ENCODE measurements at regions not wholly inside any gene's neighbourhood (a gene's known extent, or its start where the extent isn't known, plus 50 kb on each side); places are given as distances from the start of the nearest gene placed in this dataset.
A peak's percentile ranks its signal among the peaks of the same experiment; 100 is the strongest.

DNA sequence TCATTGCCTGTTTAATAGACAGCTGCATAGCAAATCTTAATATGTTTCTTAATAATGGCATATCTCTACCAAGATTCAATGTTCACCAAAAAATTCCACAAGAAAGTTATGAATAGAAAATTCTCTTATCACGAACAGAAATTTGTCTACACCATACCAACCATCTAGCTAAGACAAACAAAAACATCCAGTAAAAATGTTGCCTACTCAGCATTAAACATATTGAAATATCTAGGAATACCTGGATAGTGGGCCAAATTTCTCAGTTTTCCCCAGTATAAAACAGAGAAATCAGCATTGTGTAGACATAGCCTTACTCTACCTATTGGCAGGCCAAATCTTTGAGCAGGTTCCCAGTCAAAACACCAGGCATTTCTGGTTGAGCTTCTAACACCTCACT is 598.6 kb downstream of the KLHL13 start:
- no peak overlapping the region for H2AFZ ChIP-seq (ENCODE audit: low read length)
- H3K9ac ChIP-seq (ENCODE audit: low read length): no peak overlapping the region
- H3K27me3 ChIP-seq (ENCODE audit: low read length): no peaks in the 10 kb centered on the region
- H3K36me3 ChIP-seq (ENCODE audit: insufficient read depth, low read length): no peaks in the 10 kb centered on the region
- no peak overlapping the region for H3K4me3 ChIP-seq (ENCODE audit: low read length)
- no peaks in the 10 kb centered on the region for H3K4me1 ChIP-seq (ENCODE audit: low read length)
- DNase-seq: no peak
- no peaks in the 10 kb centered on the region for H3K9me2 ChIP-seq (replicated peaks; ENCODE audit: insufficient read depth, low read length)
- no peak overlapping the region for H3K4me2 ChIP-seq (ENCODE audit: low read depth, low read length, poor library complexity, severe bottlenecking)
- no peaks in the 10 kb centered on the region for H4K20me1 ChIP-seq (ENCODE audit: insufficient read depth, low read depth, low read length)
- H3K9me3 ChIP-seq (ENCODE audit: low read length): no peaks in the 10 kb centered on the region
- H3K27ac ChIP-seq (ENCODE audit: low read length): no peak overlapping the region
- H3K79me2 ChIP-seq (ENCODE audit: low read length): no peaks in the 10 kb centered on the region

GRCh38 chrX:117511379-117511778 is 605.2 kb downstream of the KLHL13 start:
- Histone ChIP-seq H3K9ac (ENCODE audit: low read length) (no peak overlapping the region), H3K4me2 (ENCODE audit: low read depth, low read length, poor library complexity, severe bottlenecking) (no peak overlapping the region), H3K27me3 (ENCODE audit: low read length) (no peaks in the 10 kb centered on the region), H3K4me1 (ENCODE audit: low read length) (no peaks in the 10 kb centered on the region), H3K36me3 (ENCODE audit: insufficient read depth, low read length) (no peaks in the 10 kb centered on the region), H3K4me3 (ENCODE audit: low read length) (no peak overlapping the region), H3K27ac (ENCODE audit: low read length) (no peak overlapping the region), H3K9me2 (replicated peaks; ENCODE audit: insufficient read depth, low read length) (no peaks in the 10 kb centered on the region), H4K20me1 (ENCODE audit: insufficient read depth, low read depth, low read length) (no peaks in the 10 kb centered on the region), H2AFZ (ENCODE audit: low read length) (no peak overlapping the region), H3K9me3 (ENCODE audit: low read length) (no peaks in the 10 kb centered on the region), H3K79me2 (ENCODE audit: low read length) (no peaks in the 10 kb centered on the region)
- DNase-seq: no peak

DNA sequence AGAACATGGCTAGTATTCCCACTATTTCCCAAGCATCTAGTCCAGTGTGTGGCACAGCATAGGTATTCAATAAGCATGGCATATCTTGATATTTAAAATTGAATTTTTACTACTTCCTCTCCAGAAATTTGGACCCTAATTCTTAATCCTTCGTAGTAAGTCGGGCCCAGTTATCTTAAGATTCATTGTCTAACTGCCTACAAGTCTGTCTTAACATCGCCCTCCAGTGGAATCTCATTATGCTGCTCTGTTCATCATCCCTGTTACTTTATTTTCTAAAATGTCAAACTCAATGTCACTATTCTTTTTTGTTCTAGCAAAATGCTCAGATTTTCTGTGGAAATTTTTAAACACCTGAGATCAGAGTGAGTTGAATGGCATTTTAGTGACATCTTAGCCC is 606.2 kb downstream of the KLHL13 start:
- no peaks in the 10 kb centered on the region for H3K27me3 ChIP-seq (ENCODE audit: low read length)
- H3K36me3 ChIP-seq (ENCODE audit: insufficient read depth, low read length): no peaks in the 10 kb centered on the region
- no peak overlapping the region for H2AFZ ChIP-seq (ENCODE audit: low read length)
- no peaks in the 10 kb centered on the region for H4K20me1 ChIP-seq (ENCODE audit: insufficient read depth, low read depth, low read length)
- H3K9ac ChIP-seq (ENCODE audit: low read length): no peak overlapping the region
- no peaks in the 10 kb centered on the region for H3K9me2 ChIP-seq (replicated peaks; ENCODE audit: insufficient read depth, low read length)
- no peak overlapping the region for H3K4me2 ChIP-seq (ENCODE audit: low read depth, low read length, poor library complexity, severe bottlenecking)
- H3K4me3 ChIP-seq (ENCODE audit: low read length): no peak overlapping the region
- DNase-seq: peak; percentile 48
- no peaks in the 10 kb centered on the region for H3K79me2 ChIP-seq (ENCODE audit: low read length)
- no peak overlapping the region for H3K27ac ChIP-seq (ENCODE audit: low read length)
- H3K9me3 ChIP-seq (ENCODE audit: low read length): no peaks in the 10 kb centered on the region
- no peaks in the 10 kb centered on the region for H3K4me1 ChIP-seq (ENCODE audit: low read length)

- no peaks in the 10 kb centered on the region for H4K20me1 ChIP-seq (ENCODE audit: insufficient read depth, low read depth, low read length)
- no peak overlapping the region for H3K4me2 ChIP-seq (ENCODE audit: low read depth, low read length, poor library complexity, severe bottlenecking)
- H3K9me3 ChIP-seq (ENCODE audit: low read length): no peaks in the 10 kb centered on the region
- no peaks in the 10 kb centered on the region for H3K9me2 ChIP-seq (replicated peaks; ENCODE audit: insufficient read depth, low read length)
- H2AFZ ChIP-seq (ENCODE audit: low read length): no peak overlapping the region
- no peak for DNase-seq
- no peak overlapping the region for H3K9ac ChIP-seq (ENCODE audit: low read length)
- H3K27ac ChIP-seq (ENCODE audit: low read length): no peak overlapping the region
- H3K79me2 ChIP-seq (ENCODE audit: low read length): no peaks in the 10 kb centered on the region
- no peaks in the 10 kb centered on the region for H3K27me3 ChIP-seq (ENCODE audit: low read length)
- no peaks in the 10 kb centered on the region for H3K36me3 ChIP-seq (ENCODE audit: insufficient read depth, low read length)
- H3K4me3 ChIP-seq (ENCODE audit: low read length): no peak overlapping the region
- H3K4me1 ChIP-seq (ENCODE audit: low read length): no peaks in the 10 kb centered on the region
Observed at GRCh38 chrX:117508021-117508420, 608.6 kb downstream of the KLHL13 start.

DNA sequence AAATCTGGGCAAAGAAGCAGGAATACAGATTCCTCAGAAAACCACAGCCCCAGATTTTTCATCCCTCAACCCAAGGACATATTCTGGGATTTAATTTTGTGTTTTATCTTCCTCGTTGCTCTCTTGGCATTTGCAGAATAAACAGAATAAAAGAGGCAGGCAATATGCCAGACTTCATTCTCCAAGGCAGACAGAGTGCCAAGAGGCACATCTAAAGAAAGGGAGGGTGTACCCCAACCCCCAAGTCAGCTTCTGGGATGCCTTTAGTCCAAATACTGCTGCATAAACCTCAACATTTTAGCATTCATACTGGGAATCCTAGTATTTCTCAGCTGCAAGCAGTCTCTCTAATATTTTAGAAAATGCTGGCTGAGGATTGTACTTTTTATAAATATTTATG is 629.2 kb downstream of the KLHL13 start:
- Histone ChIP-seq H3K36me3 (ENCODE audit: insufficient read depth, low read length) (no peaks in the 10 kb centered on the region), H3K79me2 (ENCODE audit: low read length) (no peaks in the 10 kb centered on the region), H3K9me3 (ENCODE audit: low read length) (no peaks in the 10 kb centered on the region), H3K27ac (ENCODE audit: low read length) (no peak overlapping the region), H3K4me1 (ENCODE audit: low read length) (peaks cover 8% of the 10 kb centered on the region), H3K4me2 (ENCODE audit: low read depth, low read length, poor library complexity, severe bottlenecking) (no peak overlapping the region), H2AFZ (ENCODE audit: low read length) (no peak overlapping the region), H3K27me3 (ENCODE audit: low read length) (no peaks in the 10 kb centered on the region), H3K9me2 (replicated peaks; ENCODE audit: insufficient read depth, low read length) (no peaks in the 10 kb centered on the region), H3K4me3 (ENCODE audit: low read length) (no peak overlapping the region), H4K20me1 (ENCODE audit: insufficient read depth, low read depth, low read length) (no peaks in the 10 kb centered on the region), H3K9ac (ENCODE audit: low read length) (no peak overlapping the region)
- DNase-seq: no peak

GRCh38 chrX:117483950-117484349 is 632.7 kb downstream of the KLHL13 start:
- H3K4me2 ChIP-seq (ENCODE audit: low read depth, low read length, poor library complexity, severe bottlenecking): no peak overlapping the region
- H3K9ac ChIP-seq (ENCODE audit: low read length): no peak overlapping the region
- H2AFZ ChIP-seq (ENCODE audit: low read length): no peak overlapping the region
- H4K20me1 ChIP-seq (ENCODE audit: insufficient read depth, low read depth, low read length): no peaks in the 10 kb centered on the region
- H3K27ac ChIP-seq (ENCODE audit: low read length): no peak overlapping the region
- no peaks in the 10 kb centered on the region for H3K9me3 ChIP-seq (ENCODE audit: low read length)
- no peak for DNase-seq
- H3K9me2 ChIP-seq (replicated peaks; ENCODE audit: insufficient read depth, low read length): no peaks in the 10 kb centered on the region
- H3K36me3 ChIP-seq (ENCODE audit: insufficient read depth, low read length): no peaks in the 10 kb centered on the region
- H3K4me3 ChIP-seq (ENCODE audit: low read length): no peak overlapping the region
- no peaks in the 10 kb centered on the region for H3K27me3 ChIP-seq (ENCODE audit: low read length)
- H3K4me1 ChIP-seq (ENCODE audit: low read length): no peaks in the 10 kb centered on the region
- H3K79me2 ChIP-seq (ENCODE audit: low read length): no peaks in the 10 kb centered on the region

GRCh38 chrX:117458243-117458968 is 658.2 kb downstream of the KLHL13 start:
- H4K20me1 ChIP-seq (ENCODE audit: insufficient read depth, low read depth, low read length): no peaks in the 10 kb centered on the region
- no peaks in the 10 kb centered on the region; the same call in 1 of the 2 replicates for H3K9me2 ChIP-seq (replicated peaks; ENCODE audit: insufficient read depth, low read length)
- H3K36me3 ChIP-seq (ENCODE audit: insufficient read depth, low read length): no peaks in the 10 kb centered on the region
- DNase-seq: no peak
- no peaks in the 10 kb centered on the region for H3K4me1 ChIP-seq (ENCODE audit: low read length)
- H3K27ac ChIP-seq (ENCODE audit: low read length): no peak overlapping the region
- H3K9me3 ChIP-seq (ENCODE audit: low read length): no peaks in the 10 kb centered on the region
- no peak overlapping the region for H3K9ac ChIP-seq (ENCODE audit: low read length)
- H3K4me2 ChIP-seq (ENCODE audit: low read depth, low read length, poor library complexity, severe bottlenecking): no peak overlapping the region
- H2AFZ ChIP-seq (ENCODE audit: low read length): no peak overlapping the region
- H3K79me2 ChIP-seq (ENCODE audit: low read length): no peaks in the 10 kb centered on the region
- no peaks in the 10 kb centered on the region for H3K27me3 ChIP-seq (ENCODE audit: low read length)
- no peak overlapping the region for H3K4me3 ChIP-seq (ENCODE audit: low read length)

GRCh38 chrX:117455787-117456186 is 660.8 kb downstream of the KLHL13 start:
- Histone ChIP-seq H3K9ac (ENCODE audit: low read length) (no peak overlapping the region), H3K36me3 (ENCODE audit: insufficient read depth, low read length) (no peaks in the 10 kb centered on the region), H3K4me1 (ENCODE audit: low read length) (no peaks in the 10 kb centered on the region), H3K79me2 (ENCODE audit: low read length) (no peaks in the 10 kb centered on the region), H3K9me2 (replicated peaks; ENCODE audit: insufficient read depth, low read length) (no peaks in the 10 kb centered on the region; the same call in 1 of the 2 replicates), H4K20me1 (ENCODE audit: insufficient read depth, low read depth, low read length) (no peaks in the 10 kb centered on the region), H3K9me3 (ENCODE audit: low read length) (no peaks in the 10 kb centered on the region), H3K4me2 (ENCODE audit: low read depth, low read length, poor library complexity, severe bottlenecking) (no peak overlapping the region), H3K27ac (ENCODE audit: low read length) (no peak overlapping the region), H3K4me3 (ENCODE audit: low read length) (no peak overlapping the region), H3K27me3 (ENCODE audit: low read length) (no peaks in the 10 kb centered on the region), H2AFZ (ENCODE audit: low read length) (no peak overlapping the region)
- no peak for DNase-seq
